ENCODE measurements at regions not wholly inside any gene's neighbourhood (a gene's known extent, or its start where the extent isn't known, plus 50 kb on each side); places are given as distances from the start of the nearest gene placed in this dataset.

- TF ChIP-seq CTCF (IDR thresholded peaks at IDR 0.05) (no peak), POLR2AphosphoS5 (IDR thresholded peaks at IDR 0.05) (no peak), POLR2A (IDR thresholded peaks at IDR 0.05) (no peak), EP300 (IDR thresholded peaks at IDR 0.05) (no peak)
Measured at GRCh38 chrX:4627414-4627813, 914.0 kb upstream of the PRKX start.

Measured in sigmoid colon (tissue), 4 donors.